Activated CD4-positive, alpha-beta T cell treated with anti-CD3 and anti-CD28 coated beads, Interleukin-2, amount 50 U/mL, for 24 hours (primary cell): ENCODE measurements at regions not wholly inside any gene's neighbourhood (a gene's known extent, or its start where the extent isn't known, plus 50 kb on each side); places are given as distances from the start of the nearest gene placed in this dataset.
"Not testable (repeated sequence)": the region's sequence is repeated elsewhere in the genome, so short reads cannot be mapped to it uniquely, and the experiment has no call there.

Source experiments
- DNase-seq, 2 donors: peaks; one replicate each; pipeline ENCODE4 v3.0.0-alpha.2; 2020; ENCODE audit warnings: low read depth in 1 of 2, low spot score in 1 of 2

GRCh38 chr2:40564184-40564583 lies 112.3 kb upstream of the SLC8A1 start:
- no peak for DNase-seq

- no peak for DNase-seq
Observed at GRCh38 chr2:40579247-40579646, 127.4 kb upstream of the SLC8A1 start.

GRCh38 chr2:40584432-40584831 lies 132.5 kb upstream of the SLC8A1 start:
- no peak for DNase-seq

- no peak for DNase-seq
Observed at GRCh38 chr2:40591774-40592173, 139.9 kb upstream of the SLC8A1 start.

- no peak for DNase-seq
Observed at GRCh38 chr2:40592218-40592617, 140.3 kb upstream of the SLC8A1 start.

- no peak for DNase-seq
Observed at GRCh38 chr2:40606862-40607261, 155.0 kb upstream of the SLC8A1 start.

- no peak for DNase-seq
Observed at GRCh38 chr2:40611196-40611595, 159.3 kb upstream of the SLC8A1 start.

- DNase-seq, result no peak
Observed at GRCh38 chr2:40625849-40626248, 174.0 kb upstream of the SLC8A1 start.

- no peak for DNase-seq
Observed at GRCh38 chr2:40628556-40628955, 176.7 kb upstream of the SLC8A1 start.

GRCh38 chr2:40629768-40630434 lies 178.0 kb upstream of the SLC8A1 start:
- DNase-seq, result no peak

- no peak for DNase-seq
Observed at GRCh38 chr2:40639320-40639719, 187.4 kb upstream of the SLC8A1 start.

- DNase-seq, result no peak
Observed at GRCh38 chr2:40642237-40642636, 190.3 kb upstream of the SLC8A1 start.

GRCh38 chr2:40642726-40643125 lies 190.8 kb upstream of the SLC8A1 start:
- no peak for DNase-seq

- no peak for DNase-seq
Observed at GRCh38 chr2:40646642-40647041, 194.8 kb upstream of the SLC8A1 start.

GRCh38 chr2:40652155-40652554 lies 200.3 kb upstream of the SLC8A1 start:
- DNase-seq, result no peak

GRCh38 chr2:40653829-40654228 lies 201.9 kb upstream of the SLC8A1 start:
- no peak for DNase-seq

GRCh38 chr2:40654346-40654745 lies 202.5 kb upstream of the SLC8A1 start:
- no peak for DNase-seq

GRCh38 chr2:40658941-40659340 lies 207.1 kb upstream of the SLC8A1 start:
- no peak for DNase-seq

GRCh38 chr2:40665493-40666232 lies 213.8 kb upstream of the SLC8A1 start:
- DNase-seq, result no peak

GRCh38 chr2:40666398-40666797 lies 214.5 kb upstream of the SLC8A1 start:
- DNase-seq, result no peak

- no peak for DNase-seq
Observed at GRCh38 chr2:40668425-40668824, 216.5 kb upstream of the SLC8A1 start.

- not testable (repeated sequence) for DNase-seq
Observed at GRCh38 chr2:40676134-40676790, 224.4 kb upstream of the SLC8A1 start.
